NCI-H2227 (cell line): ENCODE measurements at regions not wholly inside any gene's neighbourhood (a gene's known extent, or its start where the extent isn't known, plus 50 kb on each side); places are given as distances from the start of the nearest gene placed in this dataset.

Experiments used
- DNase-seq: peaks from one replicate; lab custom pipeline; 2025; ENCODE audit not compliant: unreplicated experiment; lab: John Stamatoyannopoulos, UW

DNA sequence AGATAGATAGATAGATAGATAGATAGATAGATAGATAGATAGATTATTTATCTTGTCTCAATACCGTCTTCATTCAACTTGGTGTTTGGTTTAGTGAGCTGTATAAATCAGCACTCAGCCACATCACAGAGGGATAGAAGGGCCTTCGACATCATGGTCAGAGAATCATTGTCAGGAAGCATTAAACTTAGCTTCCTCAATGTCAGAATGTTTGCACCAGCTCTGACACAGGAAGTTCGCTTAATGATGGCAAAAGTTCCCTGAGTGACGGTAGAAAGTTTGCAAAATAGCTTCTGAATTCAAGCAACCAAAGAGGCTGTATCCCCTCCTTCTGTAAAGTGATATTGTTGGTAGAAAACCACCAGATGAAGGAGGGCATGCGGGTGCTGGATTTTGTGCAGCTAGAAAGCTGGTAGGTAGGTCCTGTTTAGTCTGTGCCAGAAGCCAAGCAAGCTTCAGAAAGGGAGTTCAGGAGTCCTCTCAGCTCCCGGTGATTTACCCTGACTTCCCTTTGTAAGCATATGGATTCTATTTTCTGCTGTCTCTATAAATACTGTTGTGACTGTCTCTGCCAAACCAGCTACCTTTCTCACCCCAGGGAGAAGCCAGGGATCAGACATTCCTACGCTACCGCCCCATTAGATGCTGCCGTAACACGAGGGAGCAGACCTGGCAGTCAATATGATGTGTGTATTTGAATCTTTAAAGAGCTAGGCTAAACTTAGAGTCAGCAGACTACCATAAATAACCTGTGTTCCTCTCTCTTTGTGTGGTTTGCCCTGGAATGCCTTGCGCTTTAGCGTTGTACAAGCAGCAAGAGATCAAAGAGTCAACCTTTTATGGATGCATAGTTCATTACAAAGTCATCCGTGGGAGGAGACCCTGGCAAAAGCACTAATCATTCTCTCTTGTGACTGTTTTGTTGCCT lies 200.5 kb upstream of the KIAA1217 start:
- no peak for DNase-seq

DNA sequence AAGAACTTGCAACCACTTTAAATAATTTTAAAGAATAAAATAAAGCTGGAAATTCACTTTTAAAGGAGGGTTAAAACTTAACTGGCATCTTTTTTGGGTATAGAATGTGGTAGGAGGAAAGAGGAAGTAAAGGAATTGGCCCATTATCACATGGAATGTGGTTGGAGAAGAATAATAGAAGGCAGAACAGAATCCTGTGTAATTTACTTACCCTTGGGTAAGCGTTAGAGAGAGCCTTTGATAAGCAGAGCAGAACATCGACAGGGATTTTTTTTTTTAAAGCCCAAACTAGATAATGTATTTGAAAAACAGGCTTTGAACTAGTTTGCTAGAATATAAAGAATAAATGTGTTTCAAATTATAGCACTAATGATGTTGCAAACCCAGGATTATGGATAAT lies 199.8 kb upstream of the KIAA1217 start:
- DNase-seq, result no peak

DNA sequence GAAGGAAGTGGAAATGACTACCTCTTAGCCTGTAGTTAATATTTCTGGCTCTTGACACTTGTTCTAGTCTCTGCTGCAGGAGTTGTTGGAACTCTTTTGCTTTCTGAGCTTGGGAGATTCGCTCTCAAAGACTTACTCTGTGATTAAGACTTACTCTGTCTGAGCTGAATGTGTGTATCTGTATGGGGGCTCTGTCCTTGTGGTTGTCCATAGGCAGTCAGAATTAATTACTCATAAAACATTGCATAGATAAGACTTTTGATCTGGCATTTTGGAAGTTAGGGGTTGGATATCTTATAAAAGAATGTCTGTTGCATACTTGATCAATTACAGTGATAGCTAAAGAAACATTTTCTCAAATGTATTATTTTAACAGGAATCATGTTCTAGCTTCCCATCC lies 199.2 kb upstream of the KIAA1217 start:
- no peak for DNase-seq

DNA sequence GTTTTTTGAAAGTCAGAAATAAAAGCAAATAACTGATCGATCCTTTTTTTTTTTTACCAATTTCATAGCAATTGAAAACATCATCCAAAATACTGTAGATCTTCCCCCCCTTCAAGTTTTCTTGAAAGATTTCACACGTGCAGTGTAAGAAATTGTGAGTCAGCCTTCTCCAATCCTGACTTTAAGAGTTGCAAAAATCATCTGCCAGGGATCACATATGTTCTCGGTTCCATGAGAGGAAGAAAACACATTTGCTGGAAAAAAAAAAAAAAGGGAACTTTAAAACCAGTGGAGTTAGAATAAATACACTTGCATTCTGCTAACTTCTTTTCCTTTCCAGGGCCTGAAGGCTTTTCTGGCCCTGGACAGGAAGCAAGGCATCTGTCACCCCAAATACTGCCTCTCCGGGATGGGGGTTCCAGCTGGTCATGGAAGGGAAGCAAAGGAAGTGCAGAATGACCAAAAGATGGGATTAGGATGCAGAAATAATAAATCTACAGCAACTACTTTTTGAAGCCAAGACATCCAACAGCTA lies 198.4 kb upstream of the KIAA1217 start:
- no peak for DNase-seq

DNA sequence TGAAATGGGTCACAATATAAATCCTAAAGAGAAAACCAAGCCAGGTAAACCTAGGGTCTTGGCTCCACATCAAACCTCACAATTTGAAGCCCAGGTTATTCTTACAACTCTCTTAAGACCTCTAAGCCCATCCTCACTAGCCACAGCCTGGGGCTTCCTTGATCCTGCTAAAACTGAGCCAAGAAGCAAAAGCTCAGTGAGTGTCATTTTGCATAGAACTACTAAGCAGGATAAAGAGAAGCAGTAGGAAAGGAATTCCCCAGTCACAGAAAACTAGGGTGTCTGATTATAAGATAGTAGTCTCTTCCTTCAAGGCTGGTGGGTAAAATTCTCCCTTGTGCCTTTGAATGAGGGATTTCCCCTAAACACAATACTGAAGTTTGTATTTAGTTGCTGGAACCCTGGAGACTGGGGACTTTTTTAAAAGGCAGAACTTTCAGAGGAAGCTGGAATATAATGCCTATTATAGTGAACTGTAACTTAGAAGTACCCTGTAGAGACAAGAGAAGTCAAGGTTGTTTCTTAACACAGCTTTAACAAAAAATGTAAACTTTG lies 196.6 kb upstream of the KIAA1217 start:
- DNase-seq, result no peak

DNA sequence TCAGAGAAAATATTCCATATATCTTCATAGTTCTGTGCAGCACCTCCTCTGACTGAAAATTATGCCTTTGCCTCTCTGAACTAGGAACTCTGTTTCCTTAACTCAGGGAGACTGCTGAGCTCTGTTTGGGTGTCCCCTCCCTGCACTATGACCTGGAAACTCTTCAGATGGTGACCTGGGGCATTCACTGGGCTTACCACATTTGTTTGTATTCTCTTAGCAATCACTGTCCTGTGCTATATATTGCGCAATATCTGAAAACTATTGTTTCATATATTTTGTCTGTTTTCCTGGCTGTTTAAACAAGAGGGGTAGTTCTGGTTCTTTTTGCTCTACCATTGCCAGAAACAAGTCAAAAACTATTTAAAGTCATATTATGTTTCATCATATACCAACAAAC lies 181.8 kb upstream of the KIAA1217 start:
- no peak for DNase-seq

DNA sequence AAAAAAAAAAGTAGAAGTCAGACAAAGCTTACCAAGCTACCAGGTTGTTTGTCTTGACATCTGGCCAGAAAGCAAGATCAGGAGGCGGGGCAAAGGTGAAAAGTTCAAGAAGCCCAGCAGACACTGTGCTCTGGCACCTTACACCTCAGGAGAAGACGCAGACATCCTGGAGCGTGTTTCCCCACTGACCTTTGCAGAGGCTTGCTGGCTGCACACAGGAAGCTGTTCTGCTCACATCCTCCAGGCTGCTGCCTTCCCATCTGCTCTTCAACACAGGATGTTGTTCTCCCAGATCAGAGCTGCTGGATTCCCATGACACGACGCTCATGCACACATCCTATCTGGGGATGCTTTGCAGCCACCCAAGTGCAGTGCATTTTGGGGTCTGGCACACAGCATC lies 174.4 kb upstream of the KIAA1217 start:
- DNase-seq, result no peak

DNA sequence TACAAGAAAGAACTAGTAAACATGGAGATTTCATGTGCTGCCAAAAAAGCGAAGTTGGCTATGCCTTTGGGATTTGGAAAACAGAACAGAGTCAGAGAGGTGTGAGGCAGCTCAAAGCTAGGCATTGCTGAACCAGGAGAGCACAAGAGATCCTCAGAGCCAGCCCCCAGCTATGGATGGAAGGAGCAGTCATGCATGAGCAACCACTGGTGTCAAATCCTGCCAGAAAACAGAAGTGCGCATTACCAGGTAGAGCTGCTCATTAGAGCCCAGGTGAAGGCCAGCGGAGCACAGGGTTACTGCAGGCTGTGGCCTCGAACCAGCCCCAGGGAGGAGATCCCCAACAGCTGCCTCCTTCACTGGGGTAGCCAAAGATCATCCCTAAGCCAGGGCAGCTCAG lies 173.2 kb upstream of the KIAA1217 start:
- DNase-seq, result no peak

DNA sequence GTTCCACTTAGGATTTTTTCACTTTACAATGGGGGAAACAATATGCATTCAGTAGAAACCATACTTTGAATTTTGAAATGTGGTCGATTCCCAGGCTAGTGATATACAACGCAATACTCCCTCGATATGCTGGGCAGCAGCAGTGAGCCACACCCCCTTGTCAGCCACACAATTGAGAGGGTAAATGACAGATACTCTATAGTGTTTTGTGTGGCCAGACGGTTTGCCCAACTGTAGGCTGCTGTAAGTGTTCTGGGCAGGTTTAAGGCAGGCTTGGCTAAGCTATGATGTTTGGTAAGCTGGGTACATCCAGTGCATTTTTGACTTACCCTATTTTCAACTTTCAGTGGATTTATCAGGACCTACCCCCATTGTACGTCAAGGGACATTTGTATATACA lies 169.6 kb upstream of the KIAA1217 start:
- DNase-seq, result no peak

DNA sequence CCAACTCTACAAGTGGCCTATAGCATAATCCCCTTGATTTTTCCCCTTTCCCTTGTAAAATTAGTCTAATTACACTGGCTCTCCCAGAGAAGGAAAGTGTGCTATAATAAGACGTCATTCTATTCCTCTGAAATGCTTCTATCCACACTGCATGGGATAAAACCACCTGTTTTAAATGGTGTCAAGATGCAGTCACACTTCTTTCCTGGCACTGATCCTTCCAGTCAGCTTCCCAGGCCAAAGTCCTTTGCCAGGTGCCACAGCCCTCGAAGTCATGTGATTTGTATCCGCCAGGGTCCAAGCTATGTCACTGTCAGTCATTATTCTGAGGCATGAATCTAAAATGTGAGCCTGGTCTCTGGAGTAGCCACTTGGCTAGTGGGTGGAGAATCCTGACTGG lies 169.0 kb upstream of the KIAA1217 start:
- no peak for DNase-seq

DNA sequence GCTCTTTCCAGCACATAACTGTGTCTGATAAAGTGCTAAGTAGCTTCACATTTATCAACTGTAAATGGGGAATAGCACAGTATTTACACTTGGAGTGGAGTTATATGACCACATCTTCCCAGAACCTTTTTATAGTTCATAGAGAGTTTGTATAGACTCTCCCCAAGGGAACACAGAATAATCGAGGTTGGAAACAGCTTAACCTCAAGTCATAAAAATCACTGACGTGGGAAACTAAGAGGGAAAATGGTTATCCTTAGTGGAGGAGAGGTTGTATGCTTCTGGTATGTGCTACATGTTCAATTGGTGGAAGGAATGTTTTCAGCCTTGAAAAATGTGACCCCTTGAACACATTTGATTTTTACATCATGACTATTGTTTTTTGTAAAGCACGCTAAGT lies 167.9 kb upstream of the KIAA1217 start:
- no peak for DNase-seq

DNA sequence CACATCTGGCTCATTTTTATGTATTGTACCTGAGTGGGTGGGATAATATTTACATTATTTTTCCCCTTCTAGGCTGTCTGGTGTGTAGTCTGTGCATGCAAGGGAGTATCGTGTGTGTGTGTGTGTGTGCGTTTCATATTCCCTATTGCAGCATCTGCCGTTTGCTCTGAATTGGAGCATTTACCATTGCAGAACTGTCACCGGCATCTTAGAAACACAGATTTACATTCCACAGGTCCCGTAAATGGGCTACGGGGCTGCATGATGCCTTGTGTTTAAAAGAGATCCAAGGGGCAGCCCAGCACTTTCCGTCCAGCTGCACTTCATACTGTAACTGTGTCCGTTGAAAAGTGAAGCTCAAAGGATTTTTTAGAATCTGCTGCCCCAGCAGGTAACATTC lies 167.1 kb upstream of the KIAA1217 start:
- DNase-seq, result no peak

DNA sequence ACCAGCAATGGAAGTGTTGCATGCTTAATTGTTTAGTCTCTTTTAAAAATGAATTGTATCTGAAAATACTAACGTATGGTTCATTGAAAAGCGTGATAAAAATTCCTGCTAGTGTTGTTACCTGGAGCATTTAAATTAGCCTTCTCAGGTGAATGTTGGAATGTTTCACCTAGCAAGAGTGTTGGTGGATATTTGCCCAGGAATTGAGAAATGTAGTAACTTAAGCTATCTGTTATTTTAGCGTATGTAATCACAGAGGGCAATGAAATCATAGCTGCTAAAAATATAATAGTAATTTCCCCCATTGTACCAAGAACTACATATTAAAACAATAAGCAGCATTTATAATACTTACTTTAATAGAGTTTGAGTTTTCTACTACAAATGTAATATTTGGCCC lies 166.1 kb upstream of the KIAA1217 start:
- no peak for DNase-seq

DNA sequence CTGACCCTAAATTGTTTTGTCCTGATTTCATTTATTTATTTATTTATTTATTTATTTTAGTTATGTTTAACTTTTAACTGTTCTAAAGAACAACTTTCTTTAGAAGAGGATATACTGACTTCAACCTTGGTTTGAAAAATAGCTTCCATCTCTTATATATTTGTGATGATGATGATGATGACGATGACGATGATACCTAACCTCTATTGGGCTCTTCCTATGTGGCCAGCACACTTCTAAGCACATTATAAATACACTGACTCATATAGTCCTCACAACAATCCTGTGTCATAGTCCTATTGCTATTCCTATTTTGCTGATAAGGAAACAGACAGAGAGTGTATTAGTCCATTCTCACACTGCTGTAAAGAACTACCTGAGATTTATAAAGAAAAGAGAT lies 162.9 kb upstream of the KIAA1217 start:
- DNase-seq, result no peak

DNA sequence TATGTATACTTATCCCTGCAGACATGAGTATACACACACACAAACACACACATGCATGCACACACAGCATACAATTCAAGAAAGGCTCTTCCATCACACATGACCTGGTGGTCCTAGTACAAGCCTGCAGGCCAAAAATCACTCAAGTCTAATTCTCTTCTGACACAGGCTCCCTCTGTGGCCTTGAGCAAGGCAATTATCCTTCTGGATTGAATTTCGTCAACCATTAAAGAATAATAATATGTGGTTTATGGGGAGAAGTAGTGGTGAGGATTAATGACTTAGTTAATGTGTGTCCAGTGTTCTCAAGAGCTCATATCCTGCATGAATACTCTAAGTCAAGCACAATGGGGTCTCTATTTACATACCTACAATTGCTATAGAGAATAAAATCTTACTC lies 161.8 kb upstream of the KIAA1217 start:
- no peak for DNase-seq

DNA sequence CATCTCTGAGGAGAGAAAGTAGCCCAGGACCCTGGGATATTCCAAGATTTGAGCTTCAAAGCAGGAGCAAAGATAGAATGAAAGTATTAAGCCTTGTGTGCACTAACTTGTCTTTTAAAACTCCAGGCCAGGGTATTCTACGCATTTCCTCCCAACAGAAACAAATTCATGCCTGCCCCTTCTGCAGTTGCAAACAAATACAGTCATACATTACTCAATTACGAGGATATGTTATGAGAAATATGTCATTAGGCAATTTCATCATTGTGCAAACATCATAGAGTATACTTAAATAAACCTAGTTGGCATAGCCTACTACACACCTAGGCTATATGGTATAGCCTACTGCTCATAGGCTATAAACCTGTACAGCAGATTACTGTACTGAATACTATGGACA lies 154.5 kb upstream of the KIAA1217 start:
- no peak for DNase-seq

DNA sequence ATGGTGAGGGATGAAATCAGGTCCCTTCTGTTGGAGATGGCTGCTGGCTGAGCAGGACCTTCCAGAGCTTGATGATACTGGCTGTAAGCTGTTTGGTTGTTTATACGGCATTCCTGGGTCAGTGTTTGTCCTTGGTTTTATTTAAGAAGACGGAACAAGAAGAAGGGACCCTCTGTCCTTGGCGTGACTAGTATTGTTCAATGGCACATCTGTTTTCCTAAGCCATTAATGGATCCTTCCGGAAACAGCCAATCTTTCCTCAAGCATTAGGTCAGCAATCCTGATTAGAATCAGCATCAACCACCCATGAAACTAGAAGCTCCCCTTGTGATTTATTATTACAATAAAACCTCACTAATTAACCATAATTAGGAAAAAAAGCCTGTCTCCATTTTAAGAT lies 128.7 kb upstream of the KIAA1217 start:
- DNase-seq, result no peak

DNA sequence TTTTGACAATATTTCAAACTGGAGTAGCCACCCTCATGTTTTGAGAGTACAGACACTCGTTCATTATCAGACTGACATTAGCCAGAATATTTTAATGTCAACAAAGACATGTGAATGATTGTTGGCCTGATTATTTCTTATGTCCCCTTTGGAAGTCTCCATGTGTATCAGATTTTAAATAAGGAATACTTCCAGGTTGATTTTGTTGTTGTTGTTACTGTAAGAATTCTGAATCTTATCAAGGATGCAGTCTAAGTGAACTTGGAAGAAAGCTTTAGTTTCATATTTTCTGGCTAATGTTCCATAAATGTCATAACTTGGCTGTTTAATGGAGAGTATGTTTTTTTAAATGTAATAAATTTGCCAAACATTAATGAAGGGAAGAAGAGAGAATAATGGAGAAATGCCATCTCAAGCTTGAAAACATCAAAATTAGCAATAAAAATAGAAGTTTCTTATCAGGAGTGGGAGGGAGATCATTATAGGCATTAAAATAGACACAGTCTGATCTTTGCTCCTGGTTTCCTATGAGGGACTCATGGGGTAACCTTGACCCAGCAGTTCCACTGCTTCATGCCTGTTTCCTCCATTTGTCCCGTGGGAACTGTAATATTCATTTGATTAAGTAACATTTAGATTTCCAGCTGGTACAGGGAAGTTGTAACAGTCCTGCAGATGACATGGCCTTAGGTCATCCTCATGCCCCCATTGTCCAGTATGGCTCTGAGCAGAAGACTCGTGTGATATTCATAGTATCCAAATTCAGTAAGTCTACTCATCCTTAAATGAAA lies 122.4 kb upstream of the KIAA1217 start:
- no peak for DNase-seq

DNA sequence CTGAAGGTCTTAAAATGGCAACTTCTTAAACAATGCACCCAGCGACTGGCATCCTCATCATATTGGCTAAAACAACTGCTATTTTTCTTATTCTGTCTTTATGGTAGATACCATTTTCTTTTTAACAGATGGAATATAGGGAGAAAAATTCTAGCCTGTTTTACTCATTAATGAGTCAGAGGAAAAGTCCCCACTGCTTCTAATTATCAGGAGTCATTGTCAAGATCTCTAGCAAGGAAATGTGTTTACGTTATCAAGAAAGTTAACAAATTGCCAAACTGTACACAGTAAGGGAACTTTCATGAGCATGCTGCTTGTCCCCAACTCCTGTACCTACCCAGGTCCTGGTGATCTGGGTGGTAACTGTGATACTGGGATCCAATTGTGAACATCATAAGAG lies 117.7 kb upstream of the KIAA1217 start:
- no peak for DNase-seq

DNA sequence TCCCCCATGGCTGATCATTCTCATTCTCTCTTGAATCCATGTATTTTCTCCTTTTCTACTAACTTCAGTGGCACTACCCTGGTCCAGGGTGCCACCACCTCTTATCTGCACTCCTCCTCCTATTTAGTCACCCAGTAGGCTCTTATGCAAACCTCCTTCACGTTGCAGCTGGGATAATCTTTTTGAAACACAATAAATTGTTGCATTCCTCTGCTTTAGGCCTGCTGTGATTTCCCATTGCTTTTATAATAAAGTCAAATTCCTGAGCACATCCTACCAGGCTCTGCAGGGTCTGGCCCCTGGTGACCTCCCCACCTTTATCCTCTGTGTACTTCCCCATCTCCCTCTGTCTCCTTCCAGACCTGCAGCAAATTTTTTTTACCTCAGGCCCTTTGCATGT lies 112.7 kb upstream of the KIAA1217 start:
- DNase-seq, result no peak

DNA sequence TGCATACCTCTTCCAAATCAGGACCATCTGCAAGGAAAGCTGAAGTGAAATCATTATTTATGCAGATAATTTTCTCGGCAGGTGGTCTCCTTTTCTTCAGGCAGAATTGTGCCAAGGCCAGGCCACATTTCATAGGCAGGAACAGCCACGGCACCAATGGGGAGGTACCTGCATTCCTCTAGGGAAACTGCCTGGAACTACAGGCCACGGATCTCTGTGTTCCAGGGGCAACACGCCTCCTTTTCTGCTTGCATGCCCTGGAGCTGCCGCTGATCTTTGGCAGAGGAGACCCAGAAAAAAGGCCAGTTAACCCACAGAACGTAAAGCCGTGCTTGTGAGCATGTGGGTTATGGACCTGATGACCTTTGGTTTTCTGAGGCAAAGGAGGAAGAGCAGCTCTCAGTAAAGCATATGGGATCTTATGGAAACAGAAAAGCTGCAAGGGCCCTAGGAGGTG lies 111.2 kb upstream of the KIAA1217 start:
- DNase-seq, result no peak

DNA sequence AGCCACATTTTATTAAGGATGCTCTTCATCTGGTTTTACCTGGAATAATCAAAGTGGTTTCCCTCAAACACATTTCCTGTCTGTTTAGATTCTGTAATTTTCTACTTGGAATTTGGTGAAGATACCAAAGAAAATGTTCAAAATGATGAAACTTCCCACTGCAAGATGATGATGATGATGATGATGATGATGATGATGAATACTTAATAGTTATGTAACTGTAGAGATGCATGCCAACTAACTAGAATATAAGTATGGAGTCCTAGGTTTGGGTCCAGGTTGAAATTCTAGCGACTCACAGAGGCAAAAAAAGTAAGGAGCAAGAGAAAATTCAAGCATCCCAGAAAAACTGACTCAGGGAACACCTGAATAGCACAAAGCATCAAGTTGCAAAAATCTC lies 104.0 kb upstream of the KIAA1217 start:
- no peak for DNase-seq
